ENCODE measurements at regions not wholly inside any gene's neighbourhood (a gene's known extent, or its start where the extent isn't known, plus 50 kb on each side); places are given as distances from the start of the nearest gene placed in this dataset.

- Mint-ChIP-seq H3K36me3 (peaks cover 4% of the 10 kb centered on the region), H3K9me3 (peaks cover 3% of the 10 kb centered on the region), H3K4me1 (ENCODE audit: unreplicated experiment) (peaks cover 20% of the 10 kb centered on the region), H3K27me3 (peaks cover 4% of the 10 kb centered on the region), H3K27ac (peak overlapping the region; percentile 42), H3K4me3 (peak overlapping the region; percentile 18)
- no peak for DNase-seq (ENCODE audit: extremely low spot score, unreplicated experiment)
- no peak for TF ChIP-seq CTCF (conservative IDR thresholded peaks at IDR 0.05)
These were observed 49.7 kb upstream of the RCC2 start for GRCh38 chr1:17488995-17489767.

Data from type B pancreatic cell (in vitro differentiated cells).